Astrocyte (in vitro differentiated cells and primary cell): ENCODE measurements at regions not wholly inside any gene's neighbourhood (a gene's known extent, or its start where the extent isn't known, plus 50 kb on each side); places are given as distances from the start of the nearest gene placed in this dataset.

Experiments
- DNase-seq: peaks from one replicate; pipeline ENCODE4 v3.0.0-alpha.2; 2010; ENCODE audit warnings: low read depth
- FAIRE-seq: peaks from 2 replicates; lab custom pipeline; 2011; peaks lifted over from hg19 to GRCh38; lab: Jason Lieb, UNC
- H2AFZ ChIP-seq: 2 replicates; pipeline ENCODE4 v1.6.0; 2012; ENCODE audit warnings: low read depth, low read length, inconsistent platforms
- H3K27ac ChIP-seq: 2 replicates; pipeline ENCODE4 v1.5.1; 2011; ENCODE audit warnings: low read depth, low read length, inconsistent platforms
- H3K27me3 ChIP-seq: 2 replicates; pipeline ENCODE4 v1.6.0; 2011; ENCODE audit warnings: low read length, inconsistent platforms; ENCODE audit not compliant: insufficient read depth
- H3K36me3 ChIP-seq: 2 replicates; pipeline ENCODE4 v1.5.1; 2011; ENCODE audit warnings: low read length, inconsistent platforms; ENCODE audit not compliant: insufficient read depth
- H3K4me1 ChIP-seq: 2 replicates; pipeline ENCODE4 v1.5.1; 2011; ENCODE audit warnings: low read length, inconsistent platforms; ENCODE audit not compliant: insufficient read depth
- H3K4me2 ChIP-seq: 2 replicates; pipeline ENCODE4 v1.6.0; 2012; ENCODE audit warnings: low read length, inconsistent platforms
- H3K4me3 ChIP-seq: 2 replicates; pipeline ENCODE4 v1.5.1; 2011; ENCODE audit warnings: low read depth, mild to moderate bottlenecking, low read length, inconsistent platforms; ENCODE audit not compliant: insufficient read depth
- H3K79me2 ChIP-seq: 2 replicates; pipeline ENCODE4 v1.6.0; 2012; ENCODE audit warnings: mild to moderate bottlenecking, low read length, inconsistent platforms; ENCODE audit not compliant: insufficient read depth
- H3K9ac ChIP-seq: 2 replicates; pipeline ENCODE4 v1.6.0; 2012; ENCODE audit warnings: mild to moderate bottlenecking, low read length, inconsistent platforms
- H3K9me3 ChIP-seq: 2 replicates; pipeline ENCODE4 v1.5.1; 2012; ENCODE audit warnings: low read depth, mild to moderate bottlenecking, low read length, inconsistent platforms; ENCODE audit not compliant: insufficient read depth
- H4K20me1 ChIP-seq: 2 replicates; pipeline ENCODE4 v1.6.0; 2012; ENCODE audit warnings: low read length, inconsistent platforms; ENCODE audit not compliant: insufficient read depth
- H3K27ac Mint-ChIP-seq: one replicate; pipeline ENCODE4 v1.8.0; 2021; ENCODE audit warnings: mild to moderate bottlenecking, mixed read lengths; ENCODE audit not compliant: unreplicated experiment
- H3K27me3 Mint-ChIP-seq: one replicate; pipeline ENCODE4 v1.8.0; 2021; ENCODE audit warnings: low read depth, mixed read lengths; ENCODE audit not compliant: unreplicated experiment
- H3K36me3 Mint-ChIP-seq: one replicate; pipeline ENCODE4 v1.8.0; 2021; ENCODE audit warnings: low read depth, mixed read lengths; ENCODE audit not compliant: unreplicated experiment
- H3K4me1 Mint-ChIP-seq: one replicate; pipeline ENCODE4 v1.8.0; 2021; ENCODE audit warnings: low read depth, mixed read lengths; ENCODE audit not compliant: unreplicated experiment
- H3K4me3 Mint-ChIP-seq: one replicate; pipeline ENCODE4 v1.8.0; 2021; ENCODE audit warnings: mild to moderate bottlenecking, moderate library complexity, mixed read lengths; ENCODE audit not compliant: unreplicated experiment
- H3K9me3 Mint-ChIP-seq: one replicate; pipeline ENCODE4 v1.8.0; 2021; ENCODE audit warnings: mild to moderate bottlenecking, mixed read lengths; ENCODE audit not compliant: unreplicated experiment
- CTCF ChIP-seq: IDR thresholded peaks from 2 replicates; pipeline ENCODE4 v1.5.1; 2011; ENCODE audit warnings: low read depth, mild to moderate bottlenecking, inconsistent platforms, low read length, moderate library complexity; ENCODE audit not compliant: insufficient read depth
- EZH2 ChIP-seq: IDR thresholded peaks from 2 replicates; pipeline ENCODE4 v1.6.1; 2012; ENCODE audit warnings: mild to moderate bottlenecking, low read length, inconsistent platforms; ENCODE audit not compliant: insufficient read depth

- H3K4me2 ChIP-seq, result no peak overlapping the region
- H3K36me3 ChIP-seq, result no peaks in the 10 kb centered on the region
- Mint-ChIP-seq H3K9me3 (peaks cover under 1% of the 10 kb centered on the region), H3K27me3 (peaks cover 7% of the 10 kb centered on the region), H3K36me3 (peaks cover 1% of the 10 kb centered on the region), H3K27ac (no peak overlapping the region), H3K4me1 (peaks cover 10% of the 10 kb centered on the region), H3K4me3 (no peak overlapping the region)
- FAIRE-seq, result no peak
- no peaks in the 10 kb centered on the region for H3K27me3 ChIP-seq
- DNase-seq, result no peak
- no peaks in the 10 kb centered on the region for H3K9me3 ChIP-seq
- no peak overlapping the region for H3K9ac ChIP-seq
- H3K4me1 ChIP-seq, result peaks cover 3% of the 10 kb centered on the region
- TF ChIP-seq EZH2, result no peak
- TF ChIP-seq CTCF, result no peak
- H3K79me2 ChIP-seq, result no peaks in the 10 kb centered on the region
- H3K4me3 ChIP-seq, result no peak overlapping the region
- no peak overlapping the region for H3K27ac ChIP-seq
- H4K20me1 ChIP-seq, result no peaks in the 10 kb centered on the region
- no peak overlapping the region for H2AFZ ChIP-seq
These were observed 230.5 kb upstream of the ZNF32 start for GRCh38 chr10:43879162-43879561.

GRCh38 chr10:43878386-43878785 is 229.7 kb upstream of the ZNF32 start:
- DNase-seq (no peak), FAIRE-seq (peak; percentile 73)
- no peak overlapping the region for H3K27ac ChIP-seq
- H3K27me3 ChIP-seq, result peaks cover 2% of the 10 kb centered on the region
- H4K20me1 ChIP-seq, result no peaks in the 10 kb centered on the region
- no peaks in the 10 kb centered on the region for H3K9me3 ChIP-seq
- no peak overlapping the region for H2AFZ ChIP-seq
- no peak for TF ChIP-seq EZH2
- no peak for TF ChIP-seq CTCF
- Mint-ChIP-seq H3K27ac (peak overlapping the region; percentile 19), H3K4me1 (peaks cover 10% of the 10 kb centered on the region), H3K36me3 (peaks cover 1% of the 10 kb centered on the region), H3K9me3 (peaks cover 4% of the 10 kb centered on the region), H3K4me3 (no peak overlapping the region), H3K27me3 (peaks cover 7% of the 10 kb centered on the region)
- no peaks in the 10 kb centered on the region for H3K79me2 ChIP-seq
- H3K9ac ChIP-seq, result no peak overlapping the region
- peaks cover 3% of the 10 kb centered on the region for H3K4me1 ChIP-seq
- H3K4me3 ChIP-seq, result no peak overlapping the region
- peak overlapping the region; percentile 12 for H3K4me2 ChIP-seq
- no peaks in the 10 kb centered on the region for H3K36me3 ChIP-seq

GRCh38 chr10:43876976-43877375 is 228.3 kb upstream of the ZNF32 start:
- H3K4me1 Mint-ChIP-seq, result peaks cover 10% of the 10 kb centered on the region
- H3K27me3 Mint-ChIP-seq, result peaks cover 4% of the 10 kb centered on the region
- H3K36me3 Mint-ChIP-seq, result peaks cover 1% of the 10 kb centered on the region
- no peak overlapping the region for H3K27ac Mint-ChIP-seq
- Histone ChIP-seq H4K20me1 (no peaks in the 10 kb centered on the region), H2AFZ (no peak overlapping the region), H3K4me3 (no peak overlapping the region), H3K79me2 (no peaks in the 10 kb centered on the region), H3K9me3 (no peaks in the 10 kb centered on the region), H3K9ac (no peak overlapping the region), H3K27ac (no peak overlapping the region), H3K4me2 (no peak overlapping the region), H3K4me1 (peaks cover 3% of the 10 kb centered on the region), H3K27me3 (peaks cover 2% of the 10 kb centered on the region), H3K36me3 (no peaks in the 10 kb centered on the region)
- TF ChIP-seq CTCF (no peak), EZH2 (no peak)
- DNase-seq (no peak), FAIRE-seq (no peak)
- H3K9me3 Mint-ChIP-seq, result peaks cover 8% of the 10 kb centered on the region
- no peak overlapping the region for H3K4me3 Mint-ChIP-seq
